ENCODE measurements at regions not wholly inside any gene's neighbourhood (a gene's known extent, or its start where the extent isn't known, plus 50 kb on each side); places are given as distances from the start of the nearest gene placed in this dataset.
A peak's percentile ranks its signal among the peaks of the same experiment; 100 is the strongest.

DNA sequence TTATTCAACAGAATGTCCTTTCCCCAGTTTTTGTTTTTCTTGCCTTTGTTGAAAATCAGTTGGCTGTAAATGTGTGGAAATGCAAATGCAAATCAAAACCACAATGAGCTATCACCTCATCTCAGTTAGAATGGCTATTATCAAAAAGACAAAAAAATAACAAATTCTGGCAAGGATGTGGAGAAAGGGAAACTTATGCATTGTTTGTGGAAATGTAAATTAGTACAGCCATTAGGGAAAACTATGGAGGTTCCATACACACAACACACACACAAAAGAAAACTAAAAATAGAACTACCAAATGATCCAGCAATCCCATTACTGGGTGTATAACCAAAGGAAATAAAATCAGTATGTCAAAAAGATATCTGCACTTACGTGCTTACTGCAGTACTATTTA, 518.8 kb upstream of the ATXN7L3B start:
- H3K4me3 ChIP-seq, result no peak overlapping the region
- FAIRE-seq (peak; percentile 84), ATAC-seq (no peak), DNase-seq (ENCODE audit: low read depth in 1 of 2, low spot score in 1 of 2) (no peak)
- H3K27ac ChIP-seq, result no peak overlapping the region
- no peaks in the 10 kb centered on the region for H3K9me3 ChIP-seq
- H3K4me2 ChIP-seq, result no peak overlapping the region
- 82% methylated on average over 1 of the region's 1 CpG for WGBS (ENCODE audit: missing lambda C conversion rate)
- H3K4me1 ChIP-seq, result peaks cover 14% of the 10 kb centered on the region; the same call in 2 of the 3 replicates
- ChIA-PET POLR2A (no interaction called here), CTCF (no interaction called here)
- TF ChIP-seq ZFP36 (IDR thresholded peaks at IDR 0.05; ENCODE audit: borderline replicate concordance, partially characterized antibody) (no peak), CHD4 (IDR thresholded peaks at IDR 0.05; ENCODE audit: borderline replicate concordance) (no peak), POLR2A (IDR thresholded peaks at IDR 0.05; ENCODE audit: low read length) (no peak), GATA3 (IDR thresholded peaks at IDR 0.05; ENCODE audit: borderline replicate concordance) (no peak), TFCP2L1 (CRISPR knock-in tag; IDR thresholded peaks at IDR 0.05) (no peak), RAD21 (conservative IDR thresholded peaks at IDR 0.05 in 1 of 2, IDR thresholded peaks at IDR 0.05 in 1 of 2) (no peak), HEYL (CRISPR knock-in tag; IDR thresholded peaks at IDR 0.05) (no peak), ESRRA (IDR thresholded peaks at IDR 0.05; ENCODE audit: borderline replicate concordance, low read length) (no peak), HOXA7 (CRISPR knock-in tag; IDR thresholded peaks at IDR 0.05) (no peak)
- TF ChIP-seq, protein P1, sequence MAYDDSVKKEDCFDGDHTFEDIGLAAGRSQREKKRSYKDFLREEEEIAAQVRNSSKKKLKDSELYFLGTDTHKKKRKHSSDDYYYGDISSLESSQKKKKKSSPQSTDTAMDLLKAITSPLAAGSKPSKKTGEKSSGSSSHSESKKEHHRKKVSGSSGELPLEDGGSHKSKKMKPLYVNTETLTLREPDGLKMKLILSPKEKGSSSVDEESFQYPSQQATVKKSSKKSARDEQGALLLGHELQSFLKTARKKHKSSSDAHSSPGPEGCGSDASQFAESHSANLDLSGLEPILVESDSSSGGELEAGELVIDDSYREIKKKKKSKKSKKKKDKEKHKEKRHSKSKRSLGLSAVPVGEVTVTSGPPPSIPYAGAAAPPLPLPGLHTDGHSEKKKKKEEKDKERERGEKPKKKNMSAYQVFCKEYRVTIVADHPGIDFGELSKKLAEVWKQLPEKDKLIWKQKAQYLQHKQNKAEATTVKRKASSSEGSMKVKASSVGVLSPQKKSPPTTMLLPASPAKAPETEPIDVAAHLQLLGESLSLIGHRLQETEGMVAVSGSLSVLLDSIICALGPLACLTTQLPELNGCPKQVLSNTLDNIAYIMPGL (CRISPR knock-in tag; IDR thresholded peaks at IDR 0.05; ENCODE audit: borderline replicate concordance), result no peak
- TF ChIP-seq, protein P2, sequence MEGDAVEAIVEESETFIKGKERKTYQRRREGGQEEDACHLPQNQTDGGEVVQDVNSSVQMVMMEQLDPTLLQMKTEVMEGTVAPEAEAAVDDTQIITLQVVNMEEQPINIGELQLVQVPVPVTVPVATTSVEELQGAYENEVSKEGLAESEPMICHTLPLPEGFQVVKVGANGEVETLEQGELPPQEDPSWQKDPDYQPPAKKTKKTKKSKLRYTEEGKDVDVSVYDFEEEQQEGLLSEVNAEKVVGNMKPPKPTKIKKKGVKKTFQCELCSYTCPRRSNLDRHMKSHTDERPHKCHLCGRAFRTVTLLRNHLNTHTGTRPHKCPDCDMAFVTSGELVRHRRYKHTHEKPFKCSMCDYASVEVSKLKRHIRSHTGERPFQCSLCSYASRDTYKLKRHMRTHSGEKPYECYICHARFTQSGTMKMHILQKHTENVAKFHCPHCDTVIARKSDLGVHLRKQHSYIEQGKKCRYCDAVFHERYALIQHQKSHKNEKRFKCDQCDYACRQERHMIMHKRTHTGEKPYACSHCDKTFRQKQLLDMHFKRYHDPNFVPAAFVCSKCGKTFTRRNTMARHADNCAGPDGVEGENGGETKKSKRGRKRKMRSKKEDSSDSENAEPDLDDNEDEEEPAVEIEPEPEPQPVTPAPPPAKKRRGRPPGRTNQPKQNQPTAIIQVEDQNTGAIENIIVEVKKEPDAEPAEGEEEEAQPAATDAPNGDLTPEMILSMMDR (IDR thresholded peaks at IDR 0.05), result no peak

DNA sequence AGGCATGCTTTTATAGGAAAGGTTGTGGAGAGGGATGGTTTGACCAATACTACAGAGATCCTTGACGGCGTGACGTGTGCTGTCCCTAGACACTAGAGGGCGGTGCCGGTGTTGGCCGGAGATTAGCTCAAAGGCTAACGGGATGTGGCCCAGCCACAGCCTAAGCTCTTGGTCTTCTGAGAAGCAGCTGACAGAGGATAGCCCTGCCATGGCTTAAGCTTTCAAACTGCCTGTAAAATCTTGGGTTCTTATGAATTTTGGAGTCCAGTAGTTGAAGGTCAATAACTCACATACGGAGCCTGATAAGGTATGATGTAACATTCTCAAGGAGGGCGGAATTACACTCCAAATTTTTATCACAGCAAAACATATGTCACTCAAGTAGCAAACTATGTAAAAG, 515.7 kb upstream of the ATXN7L3B start:
- Histone ChIP-seq H3K4me3 (no peak overlapping the region), H3K27ac (peak overlapping the region; percentile 42 to 79), H3K4me2 (peak overlapping the region; percentile 54), H3K4me1 (peaks cover 14% of the 10 kb centered on the region; the same call in 2 of the 3 replicates), H3K9me3 (no peaks in the 10 kb centered on the region)
- WGBS (ENCODE audit: missing lambda C conversion rate), result 11% methylated on average over 9 of the region's 9 CpGs
- peak; percentile 84 for FAIRE-seq
- peak; percentile 22 to 92 for DNase-seq (ENCODE audit: low read depth in 1 of 2, low spot score in 1 of 2)
- TF ChIP-seq, protein P3, sequence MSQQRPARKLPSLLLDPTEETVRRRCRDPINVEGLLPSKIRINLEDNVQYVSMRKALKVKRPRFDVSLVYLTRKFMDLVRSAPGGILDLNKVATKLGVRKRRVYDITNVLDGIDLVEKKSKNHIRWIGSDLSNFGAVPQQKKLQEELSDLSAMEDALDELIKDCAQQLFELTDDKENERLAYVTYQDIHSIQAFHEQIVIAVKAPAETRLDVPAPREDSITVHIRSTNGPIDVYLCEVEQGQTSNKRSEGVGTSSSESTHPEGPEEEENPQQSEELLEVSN (IDR thresholded peaks at IDR 0.05; ENCODE audit: borderline replicate concordance, low read depth), result no peak
- TF ChIP-seq, protein P2 (IDR thresholded peaks at IDR 0.05), result peak; percentile 80
- TF ChIP-seq HEYL (CRISPR knock-in tag; IDR thresholded peaks at IDR 0.05), result no peak
- TF ChIP-seq PHF8 (IDR thresholded peaks at IDR 0.05; ENCODE audit: borderline replicate concordance, low read depth), result no peak
- no peak for TF ChIP-seq SREBF2 (IDR thresholded peaks at IDR 0.05)
- TF ChIP-seq RAD21 (conservative IDR thresholded peaks at IDR 0.05 in 1 of 2, IDR thresholded peaks at IDR 0.05 in 1 of 2), result peak; percentile 89 to 94
- TF ChIP-seq NPAS2 (CRISPR knock-in tag; IDR thresholded peaks at IDR 0.05; ENCODE audit: borderline replicate concordance), result no peak
- TF ChIP-seq, protein P4, sequence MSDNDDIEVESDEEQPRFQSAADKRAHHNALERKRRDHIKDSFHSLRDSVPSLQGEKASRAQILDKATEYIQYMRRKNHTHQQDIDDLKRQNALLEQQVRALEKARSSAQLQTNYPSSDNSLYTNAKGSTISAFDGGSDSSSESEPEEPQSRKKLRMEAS (IDR thresholded peaks at IDR 0.05), result peak; percentile 29; the same call in 1 of the 2 replicates
- no peak for TF ChIP-seq CEBPB (IDR thresholded peaks at IDR 0.05)
- TF ChIP-seq ZNF302 (CRISPR knock-in tag; IDR thresholded peaks at IDR 0.05), result no peak
- peak; percentile 92 for TF ChIP-seq SMC3 (IDR thresholded peaks at IDR 0.05)
- TF ChIP-seq FOSL2 (IDR thresholded peaks at IDR 0.05), result no peak
- TF ChIP-seq FOSL2 (CRISPR knock-in tag; IDR thresholded peaks at IDR 0.05), result no peak
- no peak for TF ChIP-seq ZC3H11A (IDR thresholded peaks at IDR 0.05)
- no peak for TF ChIP-seq KDM1A (IDR thresholded peaks at IDR 0.05; ENCODE audit: low read depth)
- TF ChIP-seq JUNB (IDR thresholded peaks at IDR 0.05), result no peak
- no peak for TF ChIP-seq RFX5 (IDR thresholded peaks at IDR 0.05)
- TF ChIP-seq, protein P5, sequence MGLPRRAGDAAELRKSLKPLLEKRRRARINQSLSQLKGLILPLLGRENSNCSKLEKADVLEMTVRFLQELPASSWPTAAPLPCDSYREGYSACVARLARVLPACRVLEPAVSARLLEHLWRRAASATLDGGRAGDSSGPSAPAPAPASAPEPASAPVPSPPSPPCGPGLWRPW (IDR thresholded peaks at IDR 0.05), result no peak
- TF ChIP-seq, protein P6, sequence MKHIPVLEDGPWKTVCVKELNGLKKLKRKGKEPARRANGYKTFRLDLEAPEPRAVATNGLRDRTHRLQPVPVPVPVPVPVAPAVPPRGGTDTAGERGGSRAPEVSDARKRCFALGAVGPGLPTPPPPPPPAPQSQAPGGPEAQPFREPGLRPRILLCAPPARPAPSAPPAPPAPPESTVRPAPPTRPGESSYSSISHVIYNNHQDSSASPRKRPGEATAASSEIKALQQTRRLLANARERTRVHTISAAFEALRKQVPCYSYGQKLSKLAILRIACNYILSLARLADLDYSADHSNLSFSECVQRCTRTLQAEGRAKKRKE (CRISPR knock-in tag; IDR thresholded peaks at IDR 0.05; ENCODE audit: low read depth), result no peak
- no peak for TF ChIP-seq KDM5A (IDR thresholded peaks at IDR 0.05)
- peak; percentile 100 for ATAC-seq
- ChIA-PET CTCF (interaction anchor here (0.5 to 2.8 kb wide), 19 partner anchors 8 to 398 kb away, joined by 3 to 16 read pairs (median 4); no protein-coding TSS in a partner anchor), POLR2A (interaction anchor here (1.0 kb wide), 1 partner anchor 394 kb away, joined by 5 read pairs; no protein-coding TSS in a partner anchor)

Measured in A549 (cell line).